GM12892 (cell line): ENCODE measurements at regions not wholly inside any gene's neighbourhood (a gene's known extent, or its start where the extent isn't known, plus 50 kb on each side); places are given as distances from the start of the nearest gene placed in this dataset.

ENCODE experiments used
- POLR2A ChIP-seq: IDR thresholded peaks from 2 replicates; pipeline ENCODE4 v1.6.1; 2011; ENCODE audit warnings: low read depth, low read length, control low read depth
- POLR2AphosphoS5 ChIP-seq: IDR thresholded peaks from 2 replicates; pipeline ENCODE4 v1.6.1; 2011; ENCODE audit warnings: low read depth, low read length, control low read depth
- TAF1 ChIP-seq: IDR thresholded peaks from 2 replicates; pipeline ENCODE4 v1.6.1; 2011; ENCODE audit warnings: low read depth, mild to moderate bottlenecking, control low read depth, low read length, borderline replicate concordance

DNA sequence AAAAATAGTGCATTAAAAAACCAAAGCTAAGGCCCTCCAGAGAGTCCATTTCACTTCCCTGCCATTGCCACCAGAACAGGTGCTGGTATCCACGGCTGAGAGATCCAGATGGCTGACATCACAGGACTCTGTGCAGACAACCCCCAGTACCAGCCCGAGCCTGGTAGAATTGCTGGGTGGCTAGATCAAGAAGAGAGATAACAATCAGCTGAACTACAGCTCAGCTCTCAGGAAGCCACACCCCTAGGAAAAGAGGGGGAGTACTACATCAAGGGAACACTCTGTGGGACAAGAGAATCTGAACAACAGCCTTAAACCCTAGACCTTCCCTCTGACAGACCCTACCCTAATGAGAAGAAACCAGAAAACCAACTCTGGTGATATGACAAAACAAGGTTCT lies 73.8 kb upstream of the SLIT3 start:
- no peak for TF ChIP-seq POLR2A
- TF ChIP-seq TAF1, result no peak
- TF ChIP-seq POLR2AphosphoS5, result no peak
